IMR-90 (cell line): ENCODE measurements at regions not wholly inside any gene's neighbourhood (a gene's known extent, or its start where the extent isn't known, plus 50 kb on each side); places are given as distances from the start of the nearest gene placed in this dataset.

Source experiments
- ATAC-seq: fragments of 200-7000 bp; cut with Tn5 transposase; 2 replicates; pipeline ENCODE4 v1.9.1; 2020; ENCODE audit warnings: low read depth, mild to moderate bottlenecking, moderate library complexity
- BruUV-seq: library from RNA; stranded (reverse); fragments of 400-500 nt; replicated peaks from 2 replicates; lab custom pipeline; 2021; lab: Mats Ljungman, UMichigan
- CTCF ChIA-PET: fragments of 300-600 bp; formaldehyde crosslinking; extraction: SDS; loops from one replicate; lab custom pipeline; 2021; ENCODE audit warnings: antibody characterized with exemption; lab: Yijun Ruan, JAX
- POLR2A ChIA-PET: fragments of 300-600 bp; sonication (Branson Sonifier 250); formaldehyde crosslinking; loops from one replicate; lab custom pipeline; 2022; ENCODE audit warnings: antibody characterized with exemption; ENCODE audit not compliant: unreplicated experiment; lab: Charles Lee
- DNase-seq: peaks from one replicate; pipeline ENCODE4 v3.0.0; 2013
- H2AFZ ChIP-seq: replicated peaks from 2 replicates; pipeline ENCODE3; 2013; ENCODE audit warnings: low read length, mild to moderate bottlenecking; ENCODE audit not compliant: poor library complexity
- H2AK5ac ChIP-seq: 2 replicates; pipeline ENCODE4 v1.6.1; 2013; ENCODE audit warnings: low read depth, low read length, inconsistent platforms
- H2AK9ac ChIP-seq: replicated peaks from 2 replicates; pipeline ENCODE3; 2013; ENCODE audit warnings: mild to moderate bottlenecking, low read depth, low read length, moderate library complexity; ENCODE audit not compliant: poor library complexity
- H2BK120ac ChIP-seq: 2 replicates; pipeline ENCODE4 v1.6.1; 2013; ENCODE audit warnings: low read depth, low read length, inconsistent platforms
- H2BK15ac ChIP-seq: 3 replicates; pipeline ENCODE4 v1.6.1; 2013; ENCODE audit warnings: low read depth, low read length, inconsistent platforms
- H2BK20ac ChIP-seq: 2 replicates; pipeline ENCODE4 v1.6.1; 2013; ENCODE audit warnings: low read depth, mild to moderate bottlenecking, inconsistent platforms, low read length, moderate library complexity
- H2BK5ac ChIP-seq: 2 replicates; pipeline ENCODE4 v1.6.1; 2013; ENCODE audit warnings: mild to moderate bottlenecking, low read depth, low read length, inconsistent platforms; ENCODE audit not compliant: poor library complexity, severe bottlenecking
- H3K14ac ChIP-seq: replicated peaks from 2 replicates; pipeline ENCODE4 v1.6.1; 2013; ENCODE audit warnings: low read depth, low read length, inconsistent platforms
- H3K18ac ChIP-seq: 2 replicates; pipeline ENCODE4 v1.6.1; 2013; ENCODE audit warnings: low read depth, low read length, control low read depth
- H3K23ac ChIP-seq: 2 replicates; pipeline ENCODE4 v1.6.1; 2013; ENCODE audit warnings: low read depth, low read length, inconsistent platforms
- H3K27ac ChIP-seq: 2 replicates; pipeline ENCODE4 v1.5.1; 2013; ENCODE audit warnings: mild to moderate bottlenecking, control low read depth, low read length; ENCODE audit not compliant: insufficient read depth
- H3K27me3 ChIP-seq: 2 replicates; pipeline ENCODE4 v1.6.1; 2013; ENCODE audit warnings: low read length; ENCODE audit not compliant: control insufficient read depth, insufficient read depth
- H3K36me3 ChIP-seq: 2 replicates; pipeline ENCODE4 v1.6.1; 2013; ENCODE audit warnings: low read length, mixed read lengths; ENCODE audit not compliant: control insufficient read depth, insufficient read depth
- H3K4ac ChIP-seq: 2 replicates; pipeline ENCODE4 v1.6.1; 2013; ENCODE audit warnings: low read depth, low read length, inconsistent platforms
- H3K4me1 ChIP-seq: 2 replicates; pipeline ENCODE4 v1.6.1; 2013; ENCODE audit warnings: low read length, mixed read lengths; ENCODE audit not compliant: control insufficient read depth, insufficient read depth
- H3K4me2 ChIP-seq: 2 replicates; pipeline ENCODE4 v1.6.1; 2013; ENCODE audit warnings: low read depth, mild to moderate bottlenecking, control low read depth, low read length, moderate library complexity
- H3K4me3 ChIP-seq: 2 replicates; pipeline ENCODE4 v1.5.1; 2013; ENCODE audit warnings: low read depth, mild to moderate bottlenecking, control low read depth, low read length, moderate library complexity; ENCODE audit not compliant: insufficient read depth
- H3K56ac ChIP-seq: 2 replicates; pipeline ENCODE4 v1.6.1; 2013; ENCODE audit warnings: low read length, inconsistent platforms; ENCODE audit not compliant: insufficient read depth; ENCODE audit errors: extremely low read depth
- H3K79me1 ChIP-seq, 2 experiments: 2 replicates each; pipeline ENCODE4 v1.6.1; 2013; ENCODE audit warnings: low read length in 2 of 2, inconsistent platforms in 1 of 2, low read depth in 1 of 2
- H3K9ac ChIP-seq: 2 replicates; pipeline ENCODE4 v1.6.1; 2013; ENCODE audit warnings: low read depth, low read length, control low read depth
- H3K9me1 ChIP-seq: 2 replicates; pipeline ENCODE4 v1.6.1; 2013; ENCODE audit warnings: low read length, inconsistent platforms; ENCODE audit not compliant: insufficient read depth
- H3K9me3 ChIP-seq: 2 replicates; pipeline ENCODE4 v1.6.1; 2013; ENCODE audit warnings: low read length; ENCODE audit not compliant: control insufficient read depth, insufficient read depth
- H4K20me1 ChIP-seq: 2 replicates; pipeline ENCODE4 v1.6.1; 2013; ENCODE audit warnings: low read length, inconsistent platforms; ENCODE audit not compliant: insufficient read depth
- H4K5ac ChIP-seq: 2 replicates; pipeline ENCODE4 v1.6.1; 2013; ENCODE audit warnings: mild to moderate bottlenecking, low read depth, low read length, control low read depth
- H4K8ac ChIP-seq, 2 experiments: 2 replicates each; pipeline ENCODE4 v1.6.1; 2013; ENCODE audit warnings: low read depth in 2 of 2, low read length in 2 of 2, control low read depth in 1 of 2, inconsistent platforms in 1 of 2
- H4K91ac ChIP-seq: 2 replicates; pipeline ENCODE4 v1.6.1; 2013; ENCODE audit warnings: low read depth, low read length, inconsistent platforms; ENCODE audit not compliant: insufficient read depth
- MAFK ChIP-seq: IDR thresholded peaks from 2 replicates; pipeline ENCODE4 v1.6.1; 2012; ENCODE audit warnings: low read depth, low read length, improper control_type of control experiment
- MAZ ChIP-seq: IDR thresholded peaks from 2 replicates; pipeline ENCODE4 v1.6.1; 2012; ENCODE audit warnings: low read depth, mild to moderate bottlenecking, low read length, improper control_type of control experiment, moderate library complexity, borderline replicate concordance
- WGBS, 2 experiments: methylation state at CpG; one replicate each; pipeline versions ENCODE4 v1.1.5 to v1.1.7; 2013; ENCODE audit warnings: missing lambda C conversion rate in 2 of 2; ENCODE audit not compliant: insufficient read length in 1 of 2; ENCODE audit errors: extremely low coverage in 2 of 2; 5-methylcytosine and 5-hydroxymethylcytosine counted together
- dilution Hi-C: fragments of 300-500 bp; cut with HindIII; formaldehyde crosslinking; loops from one replicate; pipeline ENCODE4 v1.14.3; 2018; ENCODE audit warnings: low sequenced_read_pairs; ENCODE audit not compliant: unreplicated experiment
- in situ Hi-C: fragments of 300-500 bp; cut with MboI; formaldehyde crosslinking; loops from 3 replicates; pipeline ENCODE4 v1.14.3; 2019; ENCODE audit warnings: low sequenced_read_pairs, inconsistent platforms, mixed read lengths
- intact Hi-C: fragments of 100-400 bp; cut with micrococcal nuclease; formaldehyde crosslinking; loops from 2 replicates; pipeline ENCODE4 v1.10.0; 2022

DNA sequence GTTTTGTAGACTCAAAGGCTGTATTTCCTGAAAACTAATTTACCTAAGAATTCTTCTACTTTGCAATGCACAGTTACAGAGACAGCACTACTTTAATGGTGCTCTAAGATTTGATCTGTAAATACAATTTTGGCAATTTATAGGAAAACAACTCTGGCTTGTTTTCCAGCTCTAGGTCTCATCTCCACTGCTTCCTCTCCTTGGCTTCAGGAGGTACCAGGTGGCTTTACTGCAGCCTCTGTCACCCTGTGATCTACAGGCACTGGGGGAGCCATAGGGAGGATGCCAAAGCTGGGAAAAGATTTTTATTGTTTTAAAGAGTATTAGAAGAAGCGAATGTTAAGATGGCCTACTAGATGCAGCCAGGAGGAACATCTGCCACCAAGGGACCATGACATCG is 1563.6 kb downstream of the OLFM4 start:
- no peak overlapping the region for H2BK5ac ChIP-seq
- no peak overlapping the region for H2BK120ac ChIP-seq
- H3K9me1 ChIP-seq: no peaks in the 10 kb centered on the region
- no peaks in the 10 kb centered on the region for H4K20me1 ChIP-seq
- no peak overlapping the region for H2AK5ac ChIP-seq
- WGBS, 2 experiments: no CpG with 5 or more reads among the region's 2 CpGs
- no peak overlapping the region for H3K4ac ChIP-seq
- POLR2A ChIA-PET: no interaction called here
- no peak for ATAC-seq
- H3K4me1 ChIP-seq: no peaks in the 10 kb centered on the region
- no peak overlapping the region for H3K18ac ChIP-seq
- dilution Hi-C loops: no loop called here
- BruUV-seq: no TSS peak
- intact Hi-C loops: no loop called here
- H3K27ac ChIP-seq: no peak overlapping the region
- H4K8ac ChIP-seq: no peak overlapping the region
- no peak overlapping the region for H4K91ac ChIP-seq
- in situ Hi-C loops: no loop called here
- H3K4me3 ChIP-seq: no peak overlapping the region
- no peak overlapping the region for H2BK20ac ChIP-seq
- H3K36me3 ChIP-seq: no peaks in the 10 kb centered on the region
- H3K23ac ChIP-seq: no peak overlapping the region
- H3K79me1 ChIP-seq: no peaks in the 10 kb centered on the region
- H2BK15ac ChIP-seq: no peak overlapping the region
- H2AK9ac ChIP-seq: no peak overlapping the region
- H3K14ac ChIP-seq: no peak overlapping the region
- H4K5ac ChIP-seq: no peak overlapping the region
- no peak for DNase-seq
- H3K4me2 ChIP-seq: no peak overlapping the region
- H3K27me3 ChIP-seq: no peaks in the 10 kb centered on the region
- TF ChIP-seq MAFK (no peak), MAZ (no peak)
- no peak overlapping the region for H2AFZ ChIP-seq
- no peak overlapping the region for H3K56ac ChIP-seq
- CTCF ChIA-PET: no interaction called here
- H3K9me3 ChIP-seq: peaks cover 17% of the 10 kb centered on the region
- H3K9ac ChIP-seq: no peak overlapping the region
